ACC112 (cell line): ENCODE measurements at regions not wholly inside any gene's neighbourhood (a gene's known extent, or its start where the extent isn't known, plus 50 kb on each side); places are given as distances from the start of the nearest gene placed in this dataset.

Source experiments
- H2AFZ ChIP-seq: fragments of 200-600 bp; sonication (generic); one replicate; pipeline ENCODE4 v1.6.0; 2017; ENCODE audit warnings: antibody characterized with exemption, low read length; ENCODE audit not compliant: unreplicated experiment
- H3K27ac ChIP-seq: fragments of 200-600 bp; sonication (generic); 2 replicates; pipeline ENCODE4 v1.5.1; 2014; ENCODE audit warnings: low read depth, mild to moderate bottlenecking, antibody characterized with exemption, low read length, moderate library complexity
- H3K27me3 ChIP-seq: fragments of 200-600 bp; sonication (generic); 2 replicates; pipeline ENCODE4 v1.6.1; 2014; ENCODE audit warnings: mild to moderate bottlenecking, antibody characterized with exemption, low read length, moderate library complexity, mixed read lengths; ENCODE audit not compliant: insufficient read depth
- H3K36me3 ChIP-seq: fragments of 200-600 bp; sonication (generic); 2 replicates; pipeline ENCODE4 v1.6.1; 2016; ENCODE audit warnings: mild to moderate bottlenecking, antibody characterized with exemption, low read length, moderate library complexity, mixed read lengths; ENCODE audit not compliant: insufficient read depth
- H3K4me1 ChIP-seq: fragments of 200-600 bp; sonication (generic); one replicate; pipeline ENCODE4 v1.6.1; 2016; ENCODE audit warnings: low read length, mixed read lengths; ENCODE audit not compliant: insufficient read depth, unreplicated experiment, control insufficient read depth
- H3K4me3 ChIP-seq: fragments of 200-600 bp; sonication (generic); 2 replicates; pipeline ENCODE4 v1.5.1; 2014; ENCODE audit warnings: mild to moderate bottlenecking, low read depth, low read length
- H3K79me2 ChIP-seq: fragments of 200-600 bp; sonication (generic); one replicate; pipeline ENCODE4 v1.6.0; 2016; ENCODE audit warnings: low read length; ENCODE audit not compliant: control insufficient read depth, unreplicated experiment, insufficient read depth

DNA sequence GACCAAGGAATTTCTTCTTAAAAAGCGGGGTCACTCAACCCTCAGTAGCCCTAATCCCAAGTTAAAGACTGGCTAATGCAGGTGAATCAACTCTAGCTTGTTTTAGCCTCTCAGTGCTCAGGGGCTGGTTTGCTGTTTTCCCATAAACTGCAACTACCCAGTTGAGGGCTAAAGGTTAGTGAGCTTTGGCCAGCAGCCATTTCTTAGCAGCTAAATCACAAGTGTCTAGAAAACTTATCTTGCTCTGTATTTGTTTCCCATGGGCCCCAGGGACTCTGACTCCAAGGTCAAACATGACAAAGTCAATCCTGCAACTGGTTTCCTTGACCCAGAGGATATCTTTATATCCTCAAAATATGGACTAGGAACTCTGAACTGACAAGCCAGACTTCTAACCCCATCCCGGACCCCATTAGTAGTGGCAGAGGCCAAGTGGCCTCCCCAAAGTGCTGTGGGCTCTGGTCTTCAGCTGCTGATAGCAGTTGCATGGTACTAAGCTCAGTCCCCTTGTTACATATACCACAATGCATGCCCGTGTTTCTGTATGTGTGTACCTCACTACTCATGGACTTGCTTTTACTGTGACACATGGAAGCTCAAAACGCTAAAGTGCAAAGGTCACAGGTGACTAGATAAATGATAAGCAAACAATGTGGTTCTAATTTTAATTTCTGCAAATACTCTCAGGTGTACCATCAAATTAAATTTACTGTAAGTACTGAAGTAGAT lies 793.0 kb upstream of the IGFBP3 start:
- Histone ChIP-seq H3K27ac (no peak overlapping the region), H3K4me3 (no peak overlapping the region), H3K36me3 (no peaks in the 10 kb centered on the region), H2AFZ (no peak overlapping the region), H3K27me3 (no peaks in the 10 kb centered on the region), H3K79me2 (no peaks in the 10 kb centered on the region), H3K4me1 (peaks cover 9% of the 10 kb centered on the region)

DNA sequence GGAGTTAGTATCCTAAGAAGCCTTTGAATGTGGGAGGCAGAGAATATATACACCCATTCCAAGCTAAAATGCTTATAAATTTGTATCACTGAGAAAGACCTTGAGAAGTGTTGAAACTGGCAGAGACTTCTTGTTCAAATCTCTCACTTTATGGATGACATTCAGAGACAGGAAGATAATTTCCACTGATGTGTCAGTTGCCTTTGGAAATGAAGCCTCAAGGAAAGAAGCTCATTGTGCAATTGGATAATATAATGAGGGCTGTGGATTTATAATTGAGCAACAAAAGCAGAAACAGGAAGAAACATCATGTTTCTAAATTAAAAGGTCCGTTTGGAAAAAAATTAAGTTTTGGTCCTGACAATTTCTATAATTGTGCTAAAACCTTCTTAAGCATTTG lies 789.9 kb upstream of the IGFBP3 start:
- Histone ChIP-seq H3K27ac (no peak overlapping the region), H3K79me2 (no peaks in the 10 kb centered on the region), H2AFZ (no peak overlapping the region), H3K36me3 (no peaks in the 10 kb centered on the region), H3K4me1 (peaks cover 9% of the 10 kb centered on the region), H3K27me3 (no peaks in the 10 kb centered on the region), H3K4me3 (no peak overlapping the region)

DNA sequence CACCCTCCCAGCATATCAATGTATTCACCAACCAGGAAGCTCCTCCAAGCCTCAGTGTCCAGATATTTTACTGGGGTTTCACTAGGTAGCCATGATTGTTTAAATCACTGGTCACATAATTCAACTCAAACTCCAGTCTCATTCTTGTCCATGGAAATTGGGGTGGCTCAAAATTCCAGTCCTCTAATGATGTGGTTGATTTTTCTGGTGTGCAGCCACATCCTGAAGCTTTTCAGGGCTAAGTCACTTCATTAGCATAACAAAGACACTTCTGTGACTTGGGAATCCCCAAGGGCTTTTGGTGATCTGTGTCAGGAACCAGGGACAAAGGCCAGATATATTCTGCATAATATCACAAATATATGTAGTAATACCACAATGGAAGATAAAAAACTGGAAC lies 786.9 kb upstream of the IGFBP3 start:
- Histone ChIP-seq H3K4me3 (no peak overlapping the region), H3K4me1 (no peaks in the 10 kb centered on the region), H3K27ac (no peak overlapping the region), H3K36me3 (no peaks in the 10 kb centered on the region), H3K79me2 (no peaks in the 10 kb centered on the region), H2AFZ (no peak overlapping the region), H3K27me3 (no peaks in the 10 kb centered on the region)

DNA sequence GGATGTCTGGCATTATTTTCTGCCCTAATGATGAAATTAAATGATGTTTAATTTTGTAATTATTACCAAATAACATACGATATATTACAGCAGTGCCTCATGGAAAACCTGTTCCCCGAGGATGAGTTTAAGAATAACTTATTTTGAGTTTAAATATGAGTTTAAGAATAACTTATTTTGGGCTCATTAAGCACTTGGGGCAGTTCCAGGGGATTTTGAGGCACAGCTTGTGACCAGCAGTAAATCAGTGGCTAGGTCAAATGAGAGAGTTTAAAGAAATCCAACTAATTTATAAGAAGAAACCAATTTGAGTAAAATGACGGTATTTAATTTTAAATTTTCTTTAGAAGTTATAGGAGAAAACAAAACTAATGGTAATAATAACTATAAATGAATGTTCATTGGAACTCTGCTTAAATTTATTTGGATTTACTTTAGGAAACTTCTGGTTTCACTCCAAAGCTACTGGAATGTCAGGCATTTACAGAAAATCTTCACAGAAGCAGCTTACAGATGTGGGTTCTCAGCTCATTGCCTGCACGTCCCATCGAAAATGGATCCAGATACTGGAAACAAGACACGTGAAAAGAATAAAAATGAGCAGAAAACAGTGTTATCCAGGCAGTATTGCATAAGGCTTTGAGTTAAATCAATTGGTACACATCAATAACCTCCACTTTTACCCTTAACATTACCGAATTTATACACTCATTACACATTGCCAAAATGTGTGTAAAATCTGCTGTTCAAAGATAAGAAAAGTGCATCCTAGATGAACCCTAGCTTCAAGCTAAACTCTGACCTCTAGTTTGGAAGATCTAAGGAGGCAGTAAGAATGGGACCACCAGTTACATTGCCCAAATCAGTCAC lies 784.5 kb upstream of the IGFBP3 start:
- Histone ChIP-seq H3K36me3 (no peaks in the 10 kb centered on the region), H3K4me1 (no peaks in the 10 kb centered on the region), H3K79me2 (no peaks in the 10 kb centered on the region), H3K4me3 (no peak overlapping the region), H3K27me3 (no peaks in the 10 kb centered on the region), H2AFZ (no peak overlapping the region), H3K27ac (no peak overlapping the region)

DNA sequence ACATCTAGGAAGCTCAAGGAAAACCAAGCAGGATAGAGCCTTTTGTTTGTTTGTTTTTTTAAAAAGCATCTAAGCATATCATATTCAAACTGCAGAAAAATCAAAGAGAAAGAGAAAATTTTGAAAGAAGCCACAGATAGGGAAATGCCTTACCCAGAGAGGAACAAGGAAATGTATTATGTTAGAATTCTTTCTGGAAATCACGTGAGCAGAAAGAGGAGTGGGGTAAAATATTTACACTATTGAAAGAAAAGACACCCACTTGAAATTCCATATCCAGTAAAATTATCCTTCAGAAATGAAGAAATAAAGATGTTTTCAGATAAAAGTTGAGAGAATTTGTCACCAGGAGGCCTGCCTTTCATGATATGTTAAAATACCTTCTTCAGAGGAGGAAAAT lies 775.7 kb upstream of the IGFBP3 start:
- H3K79me2 ChIP-seq = no peaks in the 10 kb centered on the region
- no peaks in the 10 kb centered on the region for H3K27me3 ChIP-seq
- H3K4me3 ChIP-seq = no peak overlapping the region
- H2AFZ ChIP-seq = peak overlapping the region; percentile 72
- no peaks in the 10 kb centered on the region for H3K36me3 ChIP-seq
- H3K4me1 ChIP-seq = no peaks in the 10 kb centered on the region
- H3K27ac ChIP-seq = no peak overlapping the region

DNA sequence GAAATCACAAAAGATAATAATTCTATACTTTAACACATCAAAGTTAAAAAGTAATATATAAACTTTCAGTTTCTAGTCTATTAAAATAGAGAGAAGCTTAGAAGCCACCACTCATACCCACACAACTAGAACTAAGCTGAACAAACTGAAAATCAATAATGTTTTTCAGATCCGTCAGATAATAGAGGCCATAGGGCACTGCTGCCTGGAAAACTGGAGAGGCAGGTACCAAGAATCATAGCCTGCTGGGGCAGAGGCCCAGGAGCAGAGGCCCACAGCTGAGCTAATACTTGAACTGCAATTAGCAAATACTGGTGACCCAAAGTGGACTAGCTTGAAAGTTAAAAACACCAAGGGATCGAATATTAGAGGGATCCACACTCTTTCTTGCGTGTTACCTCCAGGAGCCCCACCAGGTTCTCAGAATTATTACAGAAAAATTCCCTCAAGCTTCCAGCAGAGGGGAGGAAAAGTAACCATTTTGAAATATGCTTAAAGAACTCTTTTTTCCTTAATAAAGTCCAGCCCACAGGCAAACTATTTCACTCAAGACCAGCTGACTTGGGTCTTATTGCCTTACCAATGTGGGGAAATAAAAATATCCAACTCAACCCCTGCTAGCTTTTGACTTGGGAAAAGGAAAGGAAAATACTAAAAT lies 774.1 kb upstream of the IGFBP3 start:
- H3K27ac ChIP-seq = no peak overlapping the region
- no peaks in the 10 kb centered on the region for H3K27me3 ChIP-seq
- H3K4me3 ChIP-seq = no peak overlapping the region
- no peaks in the 10 kb centered on the region for H3K4me1 ChIP-seq
- no peaks in the 10 kb centered on the region for H3K79me2 ChIP-seq
- no peaks in the 10 kb centered on the region for H3K36me3 ChIP-seq
- peak overlapping the region; percentile 72 for H2AFZ ChIP-seq

DNA sequence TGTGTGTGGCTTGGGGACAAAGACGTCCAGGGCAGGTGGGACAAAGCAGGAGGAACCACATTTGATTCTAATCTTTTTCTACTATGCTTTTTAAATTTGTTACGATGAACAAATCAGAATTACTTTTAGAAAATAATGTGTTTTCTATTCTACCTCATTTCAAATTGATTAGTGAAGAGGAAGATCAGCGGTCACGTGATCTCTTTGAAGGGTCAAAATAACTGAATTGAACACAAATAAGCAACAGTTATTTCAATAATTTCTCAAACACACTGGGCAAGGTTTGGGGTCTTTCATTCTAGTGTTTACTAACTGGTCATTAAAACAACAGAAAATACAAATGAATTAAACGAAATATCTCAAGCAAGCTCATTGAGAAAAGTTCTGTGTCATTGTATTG lies 773.0 kb upstream of the IGFBP3 start:
- H3K36me3 ChIP-seq = no peaks in the 10 kb centered on the region
- H3K79me2 ChIP-seq = no peaks in the 10 kb centered on the region
- no peak overlapping the region for H2AFZ ChIP-seq
- no peaks in the 10 kb centered on the region for H3K27me3 ChIP-seq
- H3K27ac ChIP-seq = no peak overlapping the region
- H3K4me1 ChIP-seq = no peaks in the 10 kb centered on the region
- no peak overlapping the region for H3K4me3 ChIP-seq

DNA sequence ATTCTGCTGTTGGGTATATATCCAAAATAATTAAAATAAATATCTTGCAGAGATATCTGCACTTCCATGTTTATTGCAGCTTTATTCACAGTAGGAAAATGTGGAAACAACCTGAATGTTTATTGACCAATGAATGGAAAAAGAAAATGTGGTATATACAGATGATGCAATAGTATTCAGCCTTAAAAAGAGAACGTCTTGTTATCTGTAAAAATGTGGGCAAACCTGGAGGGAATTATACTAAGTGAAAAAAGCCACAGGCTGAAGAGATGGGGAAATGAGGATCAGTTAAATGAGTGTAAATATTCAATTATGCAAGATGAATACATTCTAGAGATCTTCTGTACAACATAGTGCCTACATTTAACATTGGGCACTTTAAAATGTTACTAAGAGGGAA lies 766.1 kb upstream of the IGFBP3 start:
- Histone ChIP-seq H3K27me3 (no peaks in the 10 kb centered on the region), H3K79me2 (no peaks in the 10 kb centered on the region), H3K27ac (no peak overlapping the region), H3K4me1 (peaks cover 8% of the 10 kb centered on the region), H2AFZ (no peak overlapping the region), H3K36me3 (no peaks in the 10 kb centered on the region), H3K4me3 (no peak overlapping the region)

DNA sequence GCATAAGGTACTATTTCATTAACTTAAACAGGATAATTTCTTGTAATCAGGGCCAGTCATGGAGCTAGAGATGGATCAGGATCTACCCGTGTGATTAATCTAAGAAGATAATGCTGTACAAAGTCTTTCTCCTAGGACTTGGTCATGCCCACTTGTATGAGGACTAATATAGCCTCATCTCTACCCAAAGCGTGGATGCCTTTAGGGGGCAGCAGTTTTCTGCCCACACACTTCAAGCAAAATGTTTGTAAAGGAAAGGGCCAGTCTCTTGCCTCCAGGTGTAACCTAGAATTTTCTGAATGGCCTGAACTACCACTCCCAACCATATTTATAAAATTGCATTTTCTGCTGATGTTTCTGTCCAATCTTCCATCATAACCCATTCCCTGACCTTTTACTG lies 764.0 kb upstream of the IGFBP3 start:
- H3K36me3 ChIP-seq = no peaks in the 10 kb centered on the region
- no peaks in the 10 kb centered on the region for H3K27me3 ChIP-seq
- H3K79me2 ChIP-seq = no peaks in the 10 kb centered on the region
- no peak overlapping the region for H2AFZ ChIP-seq
- peaks cover 9% of the 10 kb centered on the region for H3K4me1 ChIP-seq
- H3K4me3 ChIP-seq = no peak overlapping the region
- no peak overlapping the region for H3K27ac ChIP-seq

DNA sequence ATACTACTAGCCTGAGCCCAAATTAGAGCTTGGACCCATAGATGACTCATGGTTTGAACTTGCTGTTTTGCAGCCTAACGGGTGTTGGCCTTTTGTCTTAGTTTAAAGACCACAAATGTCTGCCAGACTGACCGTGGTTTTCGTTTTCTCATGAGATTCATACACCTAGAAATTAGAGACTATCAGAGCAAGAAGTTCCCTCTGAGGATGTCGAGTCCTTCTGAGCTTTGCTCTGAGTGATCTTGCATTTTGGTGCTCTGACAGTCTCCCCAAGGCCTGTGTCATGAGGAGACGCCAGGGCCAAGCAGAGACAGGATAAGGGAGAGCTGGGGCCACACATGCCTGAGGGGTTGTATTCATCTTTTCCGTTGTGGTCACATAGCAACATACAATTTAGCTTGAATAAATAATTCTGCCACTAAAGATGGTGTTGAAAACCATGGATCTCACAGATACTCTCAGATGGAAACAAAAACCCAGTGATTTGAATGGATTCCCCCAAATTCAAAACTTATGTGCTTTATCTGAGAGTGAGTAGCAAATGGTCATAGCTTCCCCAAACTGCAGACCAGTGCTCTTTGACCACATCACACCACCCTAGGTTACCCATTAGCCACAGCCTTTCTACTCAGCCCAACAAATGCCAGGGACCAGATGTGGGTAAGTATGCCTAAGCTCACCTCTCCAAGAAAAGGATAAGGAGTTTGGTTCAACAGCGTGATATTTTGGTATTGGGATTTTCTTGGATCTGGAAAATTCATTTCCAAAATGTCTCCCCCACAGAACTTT lies 762.0 kb upstream of the IGFBP3 start:
- Histone ChIP-seq H3K27ac (peak overlapping the region; percentile 53), H2AFZ (peak overlapping the region; percentile 7), H3K79me2 (no peaks in the 10 kb centered on the region), H3K4me3 (no peak overlapping the region), H3K4me1 (peaks cover 9% of the 10 kb centered on the region), H3K27me3 (no peaks in the 10 kb centered on the region), H3K36me3 (no peaks in the 10 kb centered on the region)
